ENCODE measurements at regions not wholly inside any gene's neighbourhood (a gene's known extent, or its start where the extent isn't known, plus 50 kb on each side); places are given as distances from the start of the nearest gene placed in this dataset.

DNA sequence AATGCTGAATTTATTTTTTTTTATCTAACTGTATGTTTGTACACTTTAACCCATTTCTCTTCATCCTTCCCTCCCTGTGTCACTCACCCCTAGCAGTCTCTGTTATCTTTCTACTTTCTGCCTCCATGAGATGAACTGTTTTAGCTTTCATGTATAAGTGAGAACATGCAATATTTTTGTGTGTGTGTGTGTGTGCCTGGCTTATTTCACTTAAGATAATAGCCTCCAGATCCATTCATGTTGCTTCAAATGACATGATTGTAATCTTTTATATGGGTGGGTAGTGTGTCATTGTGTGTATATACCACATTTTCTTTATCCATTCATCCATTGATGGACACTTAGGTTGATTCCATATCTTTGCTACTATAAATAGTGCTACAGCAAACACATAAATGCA lies 1023.9 kb downstream of the TLE1 start:
- TF ChIP-seq, protein P1, sequence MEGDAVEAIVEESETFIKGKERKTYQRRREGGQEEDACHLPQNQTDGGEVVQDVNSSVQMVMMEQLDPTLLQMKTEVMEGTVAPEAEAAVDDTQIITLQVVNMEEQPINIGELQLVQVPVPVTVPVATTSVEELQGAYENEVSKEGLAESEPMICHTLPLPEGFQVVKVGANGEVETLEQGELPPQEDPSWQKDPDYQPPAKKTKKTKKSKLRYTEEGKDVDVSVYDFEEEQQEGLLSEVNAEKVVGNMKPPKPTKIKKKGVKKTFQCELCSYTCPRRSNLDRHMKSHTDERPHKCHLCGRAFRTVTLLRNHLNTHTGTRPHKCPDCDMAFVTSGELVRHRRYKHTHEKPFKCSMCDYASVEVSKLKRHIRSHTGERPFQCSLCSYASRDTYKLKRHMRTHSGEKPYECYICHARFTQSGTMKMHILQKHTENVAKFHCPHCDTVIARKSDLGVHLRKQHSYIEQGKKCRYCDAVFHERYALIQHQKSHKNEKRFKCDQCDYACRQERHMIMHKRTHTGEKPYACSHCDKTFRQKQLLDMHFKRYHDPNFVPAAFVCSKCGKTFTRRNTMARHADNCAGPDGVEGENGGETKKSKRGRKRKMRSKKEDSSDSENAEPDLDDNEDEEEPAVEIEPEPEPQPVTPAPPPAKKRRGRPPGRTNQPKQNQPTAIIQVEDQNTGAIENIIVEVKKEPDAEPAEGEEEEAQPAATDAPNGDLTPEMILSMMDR (conservative IDR thresholded peaks at IDR 0.05), result no peak
- no peak for TF ChIP-seq ZFX (IDR thresholded peaks at IDR 0.05)

Data from C4-2B (cell line).